SK-N-SH (cell line): ENCODE measurements at regions not wholly inside any gene's neighbourhood (a gene's known extent, or its start where the extent isn't known, plus 50 kb on each side); places are given as distances from the start of the nearest gene placed in this dataset.

Experiments
- RAD21 ChIP-seq: IDR thresholded peaks from 2 replicates; pipeline ENCODE4 v1.6.1; 2012; ENCODE audit warnings: mild to moderate bottlenecking, low read length
- TEAD4 ChIP-seq: IDR thresholded peaks from 2 replicates; pipeline ENCODE4 v1.4.0; 2012; ENCODE audit warnings: mild to moderate bottlenecking, borderline replicate concordance; ENCODE audit not compliant: insufficient read depth
- TF ChIP-seq, protein P1 (sequence below): IDR thresholded peaks from 2 replicates; pipeline ENCODE4; 2012
- TF ChIP-seq, protein P2 (sequence below): IDR thresholded peaks from 2 replicates; pipeline ENCODE4 v1.6.1; 2012; ENCODE audit warnings: mild to moderate bottlenecking, low read depth, low read length, moderate library complexity

DNA sequence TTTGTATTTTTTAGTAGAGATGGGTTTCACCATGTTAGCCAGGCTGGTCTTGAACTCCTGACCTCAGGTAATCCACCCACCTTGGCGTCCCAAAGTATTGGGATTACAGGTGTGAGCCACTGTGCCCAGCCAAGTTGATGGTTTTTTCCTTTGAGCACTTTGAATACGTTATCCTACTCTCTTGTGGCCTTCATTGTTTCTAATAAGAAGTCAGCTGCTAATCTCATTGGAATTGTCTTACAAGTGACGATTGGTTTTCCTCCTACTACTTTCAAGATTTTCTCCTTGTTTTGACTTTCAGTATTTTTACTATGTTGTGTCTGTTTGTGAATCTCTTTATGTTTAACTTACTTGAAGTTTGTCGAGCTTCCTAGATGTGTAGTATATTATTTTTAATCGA lies 88.5 kb downstream of the TMEM200C start:
- no peak for TF ChIP-seq TEAD4
- TF ChIP-seq, protein P1, sequence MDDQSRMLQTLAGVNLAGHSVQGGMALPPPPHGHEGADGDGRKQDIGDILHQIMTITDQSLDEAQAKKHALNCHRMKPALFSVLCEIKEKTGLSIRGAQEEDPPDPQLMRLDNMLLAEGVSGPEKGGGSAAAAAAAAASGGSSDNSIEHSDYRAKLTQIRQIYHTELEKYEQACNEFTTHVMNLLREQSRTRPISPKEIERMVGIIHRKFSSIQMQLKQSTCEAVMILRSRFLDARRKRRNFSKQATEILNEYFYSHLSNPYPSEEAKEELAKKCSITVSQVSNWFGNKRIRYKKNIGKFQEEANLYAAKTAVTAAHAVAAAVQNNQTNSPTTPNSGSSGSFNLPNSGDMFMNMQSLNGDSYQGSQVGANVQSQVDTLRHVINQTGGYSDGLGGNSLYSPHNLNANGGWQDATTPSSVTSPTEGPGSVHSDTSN = no peak
- TF ChIP-seq RAD21 = no peak
- TF ChIP-seq, protein P2, sequence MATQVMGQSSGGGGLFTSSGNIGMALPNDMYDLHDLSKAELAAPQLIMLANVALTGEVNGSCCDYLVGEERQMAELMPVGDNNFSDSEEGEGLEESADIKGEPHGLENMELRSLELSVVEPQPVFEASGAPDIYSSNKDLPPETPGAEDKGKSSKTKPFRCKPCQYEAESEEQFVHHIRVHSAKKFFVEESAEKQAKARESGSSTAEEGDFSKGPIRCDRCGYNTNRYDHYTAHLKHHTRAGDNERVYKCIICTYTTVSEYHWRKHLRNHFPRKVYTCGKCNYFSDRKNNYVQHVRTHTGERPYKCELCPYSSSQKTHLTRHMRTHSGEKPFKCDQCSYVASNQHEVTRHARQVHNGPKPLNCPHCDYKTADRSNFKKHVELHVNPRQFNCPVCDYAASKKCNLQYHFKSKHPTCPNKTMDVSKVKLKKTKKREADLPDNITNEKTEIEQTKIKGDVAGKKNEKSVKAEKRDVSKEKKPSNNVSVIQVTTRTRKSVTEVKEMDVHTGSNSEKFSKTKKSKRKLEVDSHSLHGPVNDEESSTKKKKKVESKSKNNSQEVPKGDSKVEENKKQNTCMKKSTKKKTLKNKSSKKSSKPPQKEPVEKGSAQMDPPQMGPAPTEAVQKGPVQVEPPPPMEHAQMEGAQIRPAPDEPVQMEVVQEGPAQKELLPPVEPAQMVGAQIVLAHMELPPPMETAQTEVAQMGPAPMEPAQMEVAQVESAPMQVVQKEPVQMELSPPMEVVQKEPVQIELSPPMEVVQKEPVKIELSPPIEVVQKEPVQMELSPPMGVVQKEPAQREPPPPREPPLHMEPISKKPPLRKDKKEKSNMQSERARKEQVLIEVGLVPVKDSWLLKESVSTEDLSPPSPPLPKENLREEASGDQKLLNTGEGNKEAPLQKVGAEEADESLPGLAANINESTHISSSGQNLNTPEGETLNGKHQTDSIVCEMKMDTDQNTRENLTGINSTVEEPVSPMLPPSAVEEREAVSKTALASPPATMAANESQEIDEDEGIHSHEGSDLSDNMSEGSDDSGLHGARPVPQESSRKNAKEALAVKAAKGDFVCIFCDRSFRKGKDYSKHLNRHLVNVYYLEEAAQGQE = no peak
